Hematopoietic multipotent progenitor cell (in vitro differentiated cells): ENCODE measurements at regions not wholly inside any gene's neighbourhood (a gene's known extent, or its start where the extent isn't known, plus 50 kb on each side); places are given as distances from the start of the nearest gene placed in this dataset.
"Not testable (repeated sequence)": the region's sequence is repeated elsewhere in the genome, so short reads cannot be mapped to it uniquely, and the experiment has no call there.

Source experiments
- DNase-seq, 3 donors: peaks; one replicate each; pipeline ENCODE4 v3.0.0-alpha.2; 2011 to 2015; ENCODE audit warnings: low read depth in 2 of 3, low spot score in 2 of 3

GRCh38 chr11:91268512-91269295 is 955.9 kb upstream of the FAT3 start:
- not testable (repeated sequence) for DNase-seq

- DNase-seq, result no peak
Observed at GRCh38 chr11:91265946-91266345, 958.7 kb upstream of the FAT3 start.

DNA sequence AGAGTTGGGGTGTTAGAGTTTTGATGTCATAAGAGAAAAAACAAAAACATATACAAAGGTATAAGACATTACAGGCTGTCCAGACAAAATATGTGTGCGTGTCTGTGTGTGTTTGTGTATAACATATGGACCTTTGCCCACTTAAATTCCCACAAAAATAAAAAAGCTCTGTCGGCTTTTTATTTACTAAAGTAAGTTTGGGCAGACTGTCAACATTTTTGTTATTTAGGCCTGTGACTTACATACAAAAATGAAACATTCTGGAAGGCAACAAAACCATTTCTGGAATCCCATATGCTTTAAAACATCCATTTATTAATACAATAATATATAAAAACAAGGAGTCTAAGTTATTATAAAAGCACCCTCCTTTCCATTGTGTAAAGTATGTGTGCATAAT is 960.1 kb upstream of the FAT3 start:
- no peak for DNase-seq

DNA sequence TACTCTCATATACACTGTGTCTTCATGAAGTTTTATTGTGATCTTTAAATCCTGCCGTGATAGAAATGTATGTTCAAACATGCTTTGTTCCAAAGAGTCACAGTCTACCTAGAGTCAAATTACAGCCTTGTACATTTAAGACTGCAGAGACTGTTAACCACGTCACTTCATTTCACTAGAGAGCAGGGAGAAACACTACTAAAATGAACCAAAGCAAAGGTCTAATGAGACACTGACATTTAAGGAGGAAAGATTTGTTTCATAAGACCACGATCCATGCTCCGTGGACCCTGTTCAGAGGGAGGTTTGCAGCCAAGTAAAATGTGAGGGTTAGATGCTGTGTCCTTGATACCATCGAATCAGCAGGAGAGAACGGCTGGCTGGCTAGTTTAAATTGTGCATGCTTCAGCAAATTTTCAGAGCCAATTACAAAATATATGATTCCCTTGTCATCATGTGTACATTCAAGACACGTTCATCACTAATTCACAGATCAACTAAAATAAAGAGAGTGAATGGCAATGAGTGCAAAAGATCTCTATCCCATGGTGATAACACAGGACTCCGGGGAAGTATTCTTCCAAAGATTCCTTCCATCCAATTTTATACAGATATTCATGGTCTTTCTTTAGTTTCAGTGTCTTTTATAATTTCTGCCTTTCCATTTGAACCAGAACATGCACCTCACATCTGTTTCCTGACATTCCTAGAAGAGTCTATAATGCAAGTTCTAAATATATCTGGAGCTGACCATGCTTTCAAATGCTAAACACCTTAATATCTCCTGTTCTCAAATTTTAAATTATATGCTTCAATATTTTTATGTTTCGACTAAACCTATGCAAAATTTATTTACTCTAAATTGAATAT is 960.9 kb upstream of the FAT3 start:
- DNase-seq, result no peak

GRCh38 chr11:91261513-91261912 is 963.1 kb upstream of the FAT3 start:
- no peak for DNase-seq

DNA sequence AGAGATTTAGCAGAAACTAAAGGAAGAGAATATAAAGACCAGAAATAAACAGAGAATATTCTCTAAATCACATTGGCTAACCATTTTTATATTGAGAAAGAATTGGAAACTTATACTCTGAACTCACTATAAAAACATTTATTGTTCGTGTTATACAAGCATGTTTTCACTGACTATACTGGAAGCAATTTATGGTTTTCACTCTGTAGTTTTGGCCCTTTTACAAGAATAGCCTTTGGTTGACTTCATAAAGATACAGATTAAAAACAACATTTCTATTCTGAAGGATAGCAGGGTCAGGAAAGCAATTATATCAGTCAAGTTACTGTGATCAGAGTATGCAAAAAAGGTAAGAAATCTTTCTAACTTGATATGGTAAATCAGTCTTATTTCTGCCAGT is 965.7 kb upstream of the FAT3 start:
- DNase-seq, result no peak

GRCh38 chr11:91257667-91258066 is 967.0 kb upstream of the FAT3 start:
- DNase-seq, result no peak

DNA sequence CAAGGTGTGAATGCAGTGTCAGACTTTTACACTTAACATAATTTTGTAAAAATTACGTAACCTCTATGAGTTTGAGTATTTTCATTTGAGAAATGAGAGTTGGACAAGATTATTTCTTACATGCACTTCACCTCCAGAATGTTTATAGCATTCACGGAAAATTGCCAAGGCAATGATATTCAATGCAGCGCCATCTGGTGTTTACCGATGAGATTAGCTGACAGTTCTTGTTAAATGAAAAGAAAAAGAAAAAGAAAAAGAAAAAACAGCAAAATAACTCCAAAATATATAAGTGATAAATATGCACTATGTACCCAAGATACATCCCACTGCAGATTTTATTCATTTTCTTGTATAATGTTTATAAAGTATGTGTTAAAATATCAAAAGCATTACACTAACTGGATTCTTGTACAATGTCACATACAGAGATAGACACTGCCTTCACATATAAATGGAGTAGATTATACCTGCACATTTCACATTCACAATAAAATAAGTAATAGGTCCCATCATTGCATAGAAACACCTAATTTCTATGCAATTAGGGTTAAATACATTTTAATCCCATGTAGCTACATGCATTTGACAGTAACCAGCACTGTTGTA is 976.3 kb upstream of the FAT3 start:
- DNase-seq, result peak in 2 of 3 donors; percentile 13 to 61

DNA sequence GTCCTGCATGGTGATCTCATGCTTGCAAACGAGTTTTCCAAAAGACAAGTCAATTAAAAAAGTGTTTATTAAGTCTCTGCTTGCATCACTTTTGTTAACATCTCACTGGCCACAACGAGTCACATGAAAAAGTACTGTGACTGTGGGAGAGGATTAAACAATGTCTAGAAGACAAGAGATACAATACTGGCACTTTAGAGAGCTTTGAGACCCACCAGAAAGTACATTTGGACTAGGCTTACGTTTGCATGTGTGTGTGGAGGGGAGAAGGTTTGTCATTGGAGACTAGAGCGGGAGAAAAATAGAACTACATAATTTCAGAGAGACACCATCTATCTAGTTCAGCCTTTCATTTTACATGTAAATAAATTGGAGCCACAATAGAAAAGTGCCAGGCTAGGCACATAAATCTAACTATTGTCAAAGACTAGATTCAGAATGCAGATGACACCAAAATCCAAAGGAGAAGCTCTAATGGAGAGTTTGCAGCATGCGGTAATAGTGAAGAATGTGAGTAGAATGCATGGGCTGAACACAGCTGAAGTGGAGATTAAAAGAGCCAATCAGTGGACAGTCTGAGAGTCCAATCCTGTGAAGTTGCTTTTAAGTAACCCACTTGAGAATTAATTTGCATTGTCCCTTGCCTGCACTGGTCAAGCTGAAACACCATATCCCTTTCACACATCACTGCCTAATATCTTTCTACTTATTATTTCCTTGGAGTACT is 977.4 kb upstream of the FAT3 start:
- DNase-seq, result no peak

GRCh38 chr11:91244912-91245311 is 979.7 kb upstream of the FAT3 start:
- DNase-seq, result no peak

GRCh38 chr11:91243630-91244029 is 981.0 kb upstream of the FAT3 start:
- DNase-seq, result no peak

- no peak for DNase-seq
Observed at GRCh38 chr11:91243051-91243450, 981.6 kb upstream of the FAT3 start.

- no peak for DNase-seq
Observed at GRCh38 chr11:91241226-91241625, 983.4 kb upstream of the FAT3 start.

DNA sequence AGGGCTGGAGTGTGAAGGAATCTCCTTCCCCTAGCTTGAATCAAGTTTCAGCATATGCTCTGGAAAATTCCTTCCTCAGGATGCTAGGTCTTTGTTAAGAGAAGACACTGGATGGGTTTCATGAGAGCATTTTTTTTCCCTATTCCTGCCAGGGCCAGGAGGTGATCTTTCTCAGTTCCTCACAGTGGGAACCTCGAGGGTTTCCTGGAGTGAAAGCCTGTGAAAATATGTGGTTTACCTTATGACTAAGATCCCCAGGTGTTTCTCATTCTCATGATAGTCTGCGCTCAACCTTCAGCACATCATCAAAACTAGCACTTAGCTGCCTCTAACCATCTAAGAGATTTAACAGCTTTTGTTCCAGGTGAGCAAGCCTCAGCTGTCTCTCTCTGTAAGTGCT is 985.3 kb upstream of the FAT3 start:
- DNase-seq, result no peak

DNA sequence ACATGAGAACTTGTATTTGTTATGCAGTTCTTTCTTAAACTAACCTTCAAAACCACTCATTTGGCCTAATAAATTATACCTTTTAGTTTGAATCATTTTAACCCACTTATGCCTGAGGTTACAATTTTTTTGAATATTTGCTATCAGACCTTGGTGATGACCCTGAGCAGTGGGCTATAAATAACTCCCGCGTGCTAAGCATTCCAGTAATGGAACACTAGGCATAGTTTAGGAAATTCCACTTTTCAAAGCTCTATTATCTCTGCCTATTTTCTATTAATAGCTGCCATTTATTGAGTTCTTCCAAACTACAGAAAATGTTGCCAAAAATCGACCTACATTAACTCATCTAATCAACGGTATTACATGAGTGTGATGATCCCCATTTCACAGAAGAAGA is 993.4 kb upstream of the FAT3 start:
- no peak for DNase-seq

DNA sequence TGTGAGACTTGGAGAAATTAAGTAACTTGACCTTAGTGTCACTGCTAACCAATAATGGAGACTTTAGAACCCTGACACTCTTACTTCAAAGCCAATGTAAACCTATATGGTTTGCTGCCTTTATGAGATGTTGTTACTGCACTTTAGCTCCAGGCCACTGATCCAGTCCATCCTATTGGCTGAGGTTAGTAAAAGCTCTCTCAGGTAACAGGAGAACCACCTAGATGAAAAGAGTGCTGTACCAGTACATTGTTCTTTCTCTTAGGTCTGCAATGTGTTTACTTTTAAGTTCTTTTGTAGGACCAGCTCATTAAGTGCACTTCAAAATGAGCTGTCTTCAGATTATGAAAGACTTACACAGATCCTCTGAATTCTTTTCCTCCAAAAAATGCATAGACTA is 994.0 kb upstream of the FAT3 start:
- no peak for DNase-seq

DNA sequence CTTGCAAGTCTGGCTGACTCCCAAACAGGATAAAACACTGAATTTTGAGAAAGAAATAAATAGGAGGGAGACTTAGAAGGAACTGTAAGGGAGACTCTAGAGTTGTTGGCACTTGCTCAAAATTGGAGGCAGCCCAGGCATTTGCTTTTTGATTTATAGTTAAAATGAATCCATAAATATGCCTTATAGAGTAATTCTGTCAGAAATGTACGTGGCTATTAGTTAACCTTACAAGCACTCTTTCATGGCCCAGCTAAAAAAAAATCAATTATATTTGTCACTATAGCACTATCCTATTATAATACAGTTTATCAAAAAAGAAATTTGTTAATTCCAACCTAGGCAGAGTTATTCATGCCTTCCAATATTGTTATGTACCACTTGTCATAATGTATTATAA is 1000.0 kb upstream of the CHORDC1 start:
- no peak for DNase-seq

DNA sequence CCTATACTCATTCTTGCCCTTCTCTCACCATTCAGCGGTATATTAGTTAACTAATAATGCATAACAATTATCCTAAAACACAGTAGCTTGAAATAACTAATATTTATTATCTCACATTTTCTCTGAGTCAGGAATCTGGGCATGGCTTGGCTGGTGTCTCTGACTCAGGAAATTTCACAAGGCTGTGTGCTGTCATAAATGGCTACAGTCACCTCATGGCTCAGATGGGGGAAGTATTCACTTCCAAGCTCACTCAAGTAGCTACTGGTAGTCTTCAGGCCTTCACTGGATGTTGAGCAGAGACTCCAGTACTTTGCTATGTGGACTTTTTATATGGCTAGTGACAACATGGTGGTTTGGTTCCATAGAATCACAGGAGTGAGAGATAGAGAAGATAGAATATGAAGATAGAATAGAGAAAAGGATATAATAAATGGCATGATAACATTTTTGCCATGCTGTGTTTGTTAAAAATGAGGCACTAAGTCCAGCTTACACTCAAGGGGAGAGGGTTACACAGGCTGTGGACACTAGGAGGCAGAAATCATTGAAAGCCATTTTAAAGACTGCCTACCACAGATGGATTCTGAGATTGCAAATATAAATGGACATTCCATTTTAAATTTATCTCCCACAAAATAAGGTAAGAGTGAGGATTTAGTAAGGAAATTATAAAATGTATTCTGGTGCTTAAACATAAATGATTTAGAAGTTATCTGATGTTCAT is 997.8 kb upstream of the CHORDC1 start:
- no peak for DNase-seq

DNA sequence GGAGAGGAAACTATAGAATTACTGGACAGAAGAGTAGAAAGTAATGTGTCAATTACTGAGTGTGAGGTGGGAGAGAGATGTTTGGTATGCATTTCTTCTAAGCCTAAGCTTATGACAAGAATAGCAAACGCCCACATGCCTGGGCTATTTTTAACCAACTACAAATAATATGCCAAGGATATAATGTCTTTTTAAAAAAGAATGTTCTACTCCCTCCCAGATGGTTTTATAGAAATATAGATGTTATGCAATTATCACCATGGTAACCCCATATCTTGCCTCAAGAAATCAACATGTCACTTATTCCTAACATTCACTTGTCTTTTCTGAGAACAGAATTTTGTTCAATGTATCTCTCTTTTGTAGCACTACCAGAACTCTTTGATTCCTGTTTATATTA is 996.7 kb upstream of the CHORDC1 start:
- DNase-seq, result no peak

- no peak for DNase-seq
Observed at GRCh38 chr11:91209751-91210150, 986.9 kb upstream of the CHORDC1 start.
